ENCODE measurements at regions not wholly inside any gene's neighbourhood (a gene's known extent, or its start where the extent isn't known, plus 50 kb on each side); places are given as distances from the start of the nearest gene placed in this dataset.

DNA sequence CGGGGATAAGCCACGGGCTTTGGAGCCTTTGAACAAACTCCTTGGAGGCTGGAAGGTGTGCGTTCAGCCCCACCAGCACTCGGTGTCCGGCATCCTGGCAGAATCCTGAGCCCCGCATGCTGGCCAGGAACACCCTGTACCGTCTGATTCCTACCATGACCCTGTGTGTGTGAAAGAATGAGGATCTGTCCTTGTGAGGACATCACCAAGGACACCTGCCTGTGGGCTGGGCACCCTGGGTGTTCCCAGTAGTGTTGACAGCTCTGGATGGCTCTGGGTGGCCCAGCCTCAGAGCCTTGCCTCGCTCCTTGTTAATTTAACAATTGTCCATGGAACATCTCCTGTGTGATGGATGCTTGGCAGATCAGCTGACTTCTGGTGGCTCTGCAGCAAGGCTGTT, 234.3 kb downstream of the QKI start:
- TF ChIP-seq, protein P1, sequence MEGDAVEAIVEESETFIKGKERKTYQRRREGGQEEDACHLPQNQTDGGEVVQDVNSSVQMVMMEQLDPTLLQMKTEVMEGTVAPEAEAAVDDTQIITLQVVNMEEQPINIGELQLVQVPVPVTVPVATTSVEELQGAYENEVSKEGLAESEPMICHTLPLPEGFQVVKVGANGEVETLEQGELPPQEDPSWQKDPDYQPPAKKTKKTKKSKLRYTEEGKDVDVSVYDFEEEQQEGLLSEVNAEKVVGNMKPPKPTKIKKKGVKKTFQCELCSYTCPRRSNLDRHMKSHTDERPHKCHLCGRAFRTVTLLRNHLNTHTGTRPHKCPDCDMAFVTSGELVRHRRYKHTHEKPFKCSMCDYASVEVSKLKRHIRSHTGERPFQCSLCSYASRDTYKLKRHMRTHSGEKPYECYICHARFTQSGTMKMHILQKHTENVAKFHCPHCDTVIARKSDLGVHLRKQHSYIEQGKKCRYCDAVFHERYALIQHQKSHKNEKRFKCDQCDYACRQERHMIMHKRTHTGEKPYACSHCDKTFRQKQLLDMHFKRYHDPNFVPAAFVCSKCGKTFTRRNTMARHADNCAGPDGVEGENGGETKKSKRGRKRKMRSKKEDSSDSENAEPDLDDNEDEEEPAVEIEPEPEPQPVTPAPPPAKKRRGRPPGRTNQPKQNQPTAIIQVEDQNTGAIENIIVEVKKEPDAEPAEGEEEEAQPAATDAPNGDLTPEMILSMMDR (IDR thresholded peaks at IDR 0.05; ENCODE audit: insufficient read depth, low read length, poor library complexity, severe bottlenecking), result no peak
- H3K4me3 ChIP-seq (replicated peaks; ENCODE audit: low read depth, low read length), result no peak overlapping the region
- no peaks in the 10 kb centered on the region; the same call in none of the 2 replicates for H3K27me3 ChIP-seq (replicated peaks; ENCODE audit: control insufficient read depth, insufficient read depth, low read length)
- H3K36me3 ChIP-seq (ENCODE audit: control insufficient read depth, insufficient read depth, low read length), result no peaks in the 10 kb centered on the region
- DNase-seq (ENCODE audit: extremely low read depth, insufficient read length), result no peak

DNA sequence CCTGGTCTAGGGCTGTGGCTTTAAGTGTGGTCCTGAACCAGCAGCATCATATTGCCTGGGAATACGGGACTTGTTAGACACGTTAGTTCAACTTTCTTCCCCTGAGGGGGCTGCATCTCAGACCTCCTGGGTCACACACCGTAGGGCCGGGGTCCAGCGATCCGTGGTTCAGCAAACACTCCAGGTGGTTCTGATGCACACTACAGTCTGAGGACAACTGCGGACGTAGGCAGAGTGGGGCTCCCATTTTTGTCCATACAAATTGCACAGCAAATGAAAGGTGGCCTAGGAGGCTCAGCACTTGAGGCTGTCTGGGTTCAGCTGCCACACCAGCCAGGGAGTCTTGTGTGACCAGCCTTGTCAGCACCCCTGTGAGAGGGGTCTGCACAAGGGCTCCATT, 233.1 kb downstream of the QKI start:
- Histone ChIP-seq H3K27me3 (replicated peaks; ENCODE audit: control insufficient read depth, insufficient read depth, low read length) (no peaks in the 10 kb centered on the region; the same call in none of the 2 replicates), H3K36me3 (ENCODE audit: control insufficient read depth, insufficient read depth, low read length) (no peaks in the 10 kb centered on the region), H3K4me3 (replicated peaks; ENCODE audit: low read depth, low read length) (no peak overlapping the region)
- no peak for DNase-seq (ENCODE audit: extremely low read depth, insufficient read length)
- TF ChIP-seq, protein P1 (IDR thresholded peaks at IDR 0.05; ENCODE audit: insufficient read depth, low read length, poor library complexity, severe bottlenecking), result no peak

DNA sequence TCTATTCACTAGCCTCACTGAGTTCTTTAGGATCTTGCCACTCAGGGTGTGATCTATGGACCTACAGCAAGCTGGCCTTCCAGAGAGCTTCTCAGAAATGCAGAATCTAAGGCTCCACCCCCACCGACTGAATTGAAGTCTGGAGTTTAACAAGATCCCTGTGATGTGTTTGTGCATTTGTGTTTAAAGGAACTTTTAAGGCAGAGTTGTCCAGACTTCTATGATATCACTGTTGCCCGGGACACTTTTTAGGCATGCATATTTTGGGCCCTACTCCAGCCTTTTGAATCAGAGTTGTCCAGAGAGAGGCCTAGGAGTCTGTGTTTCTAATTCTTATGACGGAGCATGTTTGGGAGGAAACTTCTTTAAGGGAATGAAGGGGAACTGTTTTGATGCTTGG, 232.3 kb downstream of the QKI start:
- Histone ChIP-seq H3K27me3 (replicated peaks; ENCODE audit: control insufficient read depth, insufficient read depth, low read length) (no peaks in the 10 kb centered on the region; the same call in none of the 2 replicates), H3K4me3 (replicated peaks; ENCODE audit: low read depth, low read length) (no peak overlapping the region), H3K36me3 (ENCODE audit: control insufficient read depth, insufficient read depth, low read length) (no peaks in the 10 kb centered on the region)
- DNase-seq (ENCODE audit: extremely low read depth, insufficient read length), result no peak
- TF ChIP-seq, protein P1 (IDR thresholded peaks at IDR 0.05; ENCODE audit: insufficient read depth, low read length, poor library complexity, severe bottlenecking), result no peak

DNA sequence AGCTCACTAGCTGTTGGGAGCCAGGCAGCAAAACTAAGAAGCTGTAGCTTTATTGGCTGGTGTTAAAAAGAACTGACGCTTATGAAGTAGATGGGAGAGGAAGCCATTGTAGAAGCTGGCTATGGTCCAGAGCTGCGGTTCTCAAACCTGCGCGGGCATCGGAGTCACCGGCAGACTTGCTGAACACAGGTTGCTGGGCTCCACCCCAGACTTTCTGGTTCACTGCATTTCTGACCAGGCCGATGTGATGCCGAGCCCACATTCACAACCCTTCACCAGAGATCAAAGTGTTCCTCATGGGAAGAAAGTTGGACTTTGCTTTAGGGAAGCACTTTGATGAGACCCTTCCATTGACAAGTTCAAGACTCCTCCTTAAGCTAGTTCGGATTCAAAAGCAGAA, 231.6 kb downstream of the QKI start:
- DNase-seq (ENCODE audit: extremely low read depth, insufficient read length), result no peak
- Histone ChIP-seq H3K36me3 (ENCODE audit: control insufficient read depth, insufficient read depth, low read length) (no peaks in the 10 kb centered on the region), H3K4me3 (replicated peaks; ENCODE audit: low read depth, low read length) (no peak overlapping the region), H3K27me3 (replicated peaks; ENCODE audit: control insufficient read depth, insufficient read depth, low read length) (no peaks in the 10 kb centered on the region; the same call in none of the 2 replicates)
- TF ChIP-seq, protein P1 (IDR thresholded peaks at IDR 0.05; ENCODE audit: insufficient read depth, low read length, poor library complexity, severe bottlenecking), result no peak

DNA sequence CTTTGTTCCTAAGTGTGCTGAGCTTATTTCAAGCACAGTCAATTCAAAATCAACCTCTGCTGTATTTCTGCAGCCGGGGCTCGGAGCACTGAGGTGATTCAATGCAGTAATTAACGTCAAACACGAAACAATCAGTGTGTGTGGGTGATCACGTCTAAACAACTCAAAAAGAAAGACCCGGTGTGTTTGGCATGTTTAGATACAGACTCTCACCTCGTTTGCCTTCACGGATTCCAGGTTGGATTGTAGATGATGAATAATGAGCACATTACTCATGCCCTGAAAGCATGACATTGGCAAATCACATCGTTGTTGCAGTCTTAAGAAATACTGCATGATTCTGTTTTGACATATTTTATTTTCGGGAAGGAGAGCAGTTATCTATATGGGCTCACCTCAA, 231.0 kb downstream of the QKI start:
- no peak overlapping the region for H3K4me3 ChIP-seq (replicated peaks; ENCODE audit: low read depth, low read length)
- no peaks in the 10 kb centered on the region; the same call in none of the 2 replicates for H3K27me3 ChIP-seq (replicated peaks; ENCODE audit: control insufficient read depth, insufficient read depth, low read length)

More for the DNA sequence above, 231.0 kb downstream of the QKI start:
- H3K36me3 ChIP-seq (ENCODE audit: control insufficient read depth, insufficient read depth, low read length), result no peaks in the 10 kb centered on the region
- no peak for DNase-seq (ENCODE audit: extremely low read depth, insufficient read length)
- TF ChIP-seq, protein P1 (IDR thresholded peaks at IDR 0.05; ENCODE audit: insufficient read depth, low read length, poor library complexity, severe bottlenecking), result no peak

Measured in GM06990 (cell line).